ENCODE measurements at regions not wholly inside any gene's neighbourhood (a gene's known extent, or its start where the extent isn't known, plus 50 kb on each side); places are given as distances from the start of the nearest gene placed in this dataset.
A peak's percentile ranks its signal among the peaks of the same experiment; 100 is the strongest.
"Not testable (repeated sequence)": the region's sequence is repeated elsewhere in the genome, so short reads cannot be mapped to it uniquely, and the experiment has no call there.

DNA sequence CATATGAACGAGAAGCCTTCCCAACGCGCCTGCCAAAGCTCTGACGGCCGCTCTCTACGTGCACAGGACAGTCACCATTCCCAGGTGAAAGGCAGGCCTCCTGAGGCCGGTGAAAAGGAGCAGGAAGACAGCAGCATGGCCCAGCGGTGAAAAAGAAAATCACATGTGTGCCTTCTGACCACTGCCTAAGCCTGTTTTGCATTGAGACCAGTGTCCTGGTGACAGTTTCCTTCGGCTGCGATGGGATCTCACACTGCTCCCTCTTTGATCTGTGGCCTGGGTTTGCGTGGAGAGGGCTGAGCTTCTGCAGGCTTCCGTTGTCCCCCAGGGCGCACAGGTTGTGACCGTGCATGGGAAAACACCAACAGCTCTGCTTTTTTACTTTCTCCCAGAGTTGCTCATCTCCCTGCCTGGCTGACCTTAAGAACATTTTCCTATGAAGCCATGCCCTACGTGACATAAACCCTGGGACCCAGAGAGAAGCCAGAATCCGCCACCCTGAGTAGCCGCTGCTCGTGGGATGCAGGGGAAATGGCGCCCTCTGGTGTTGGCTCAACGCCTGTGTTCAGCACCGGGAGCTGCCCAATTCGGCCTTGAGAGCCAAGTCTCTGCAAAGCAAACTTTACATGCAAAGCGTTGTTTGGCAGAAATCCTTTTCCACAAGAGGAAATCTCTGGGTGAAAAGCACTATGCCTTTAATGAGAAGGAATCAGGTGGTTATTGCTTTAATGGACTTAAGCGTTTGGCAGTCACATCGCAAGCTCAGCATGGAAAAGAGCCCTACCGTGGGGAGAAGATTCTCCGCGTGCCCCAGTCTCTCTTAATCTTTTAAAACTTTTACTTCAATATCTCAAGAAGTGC lies 112.2 kb upstream of the GPR12 start:
- intact Hi-C loops (cut with DNase I): loop anchor here (2.0 kb wide), 1 partner anchor 164 kb away; no protein-coding TSS in a partner anchor
- peak; percentile 73 for ATAC-seq (ENCODE audit: poor library complexity)

DNA sequence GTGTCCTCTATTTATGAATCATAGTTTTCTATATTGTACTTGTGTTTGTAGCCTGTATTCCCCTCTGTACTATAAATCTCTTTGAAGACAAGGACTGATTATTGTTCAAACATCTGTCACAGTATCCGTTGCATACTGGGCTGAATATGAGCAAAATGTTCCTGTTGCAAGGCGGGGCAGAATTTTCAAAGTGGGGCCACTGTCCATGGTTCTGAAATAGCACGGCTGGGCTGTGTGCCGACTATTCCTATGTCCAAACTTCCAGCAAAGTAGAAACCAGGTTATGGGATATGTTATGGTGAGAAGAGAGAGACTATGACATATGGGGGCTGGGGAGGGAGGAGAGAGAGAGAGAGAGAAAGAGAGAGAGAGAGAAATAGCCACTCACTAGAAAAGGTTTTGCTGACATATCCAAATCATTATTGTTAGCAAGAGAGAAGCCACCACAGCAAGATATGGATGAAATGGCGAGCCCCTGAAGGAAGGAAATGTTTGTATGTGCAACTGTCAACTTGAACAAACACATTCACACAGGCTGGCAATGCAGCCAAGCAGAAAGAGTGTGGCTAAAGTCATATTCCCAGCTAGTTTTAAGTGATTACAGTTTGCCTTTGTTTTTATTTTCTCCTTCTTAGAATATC lies 107.0 kb upstream of the GPR12 start:
- no peak for DNase-seq
- intact Hi-C loops (cut with DNase I): no loop called here
- no peak for ATAC-seq (ENCODE audit: poor library complexity)

More for the DNA sequence above, 112.2 kb upstream of the GPR12 start:
- peak; percentile 60 for DNase-seq

DNA sequence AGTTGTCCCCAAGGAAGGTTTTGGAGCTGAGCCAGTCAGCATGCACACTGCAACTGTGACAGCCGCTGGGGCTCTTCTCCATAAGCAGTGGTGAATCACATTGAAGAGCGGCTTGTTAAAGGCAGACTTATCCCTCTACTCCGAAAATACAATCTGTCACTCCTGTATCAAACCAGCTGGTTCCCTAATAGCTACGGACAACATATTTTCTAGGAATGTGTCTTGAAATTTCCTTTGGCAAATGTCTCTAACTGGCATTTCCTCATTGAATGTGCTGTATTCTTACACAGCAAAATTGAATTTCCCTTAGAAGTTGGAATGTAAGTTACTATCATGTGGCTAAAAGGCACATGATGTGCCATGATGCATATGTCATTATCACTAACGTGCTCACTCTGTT lies 104.0 kb upstream of the GPR12 start:
- ATAC-seq (ENCODE audit: poor library complexity): no peak
- intact Hi-C loops (cut with DNase I): no loop called here
- no peak for DNase-seq

DNA sequence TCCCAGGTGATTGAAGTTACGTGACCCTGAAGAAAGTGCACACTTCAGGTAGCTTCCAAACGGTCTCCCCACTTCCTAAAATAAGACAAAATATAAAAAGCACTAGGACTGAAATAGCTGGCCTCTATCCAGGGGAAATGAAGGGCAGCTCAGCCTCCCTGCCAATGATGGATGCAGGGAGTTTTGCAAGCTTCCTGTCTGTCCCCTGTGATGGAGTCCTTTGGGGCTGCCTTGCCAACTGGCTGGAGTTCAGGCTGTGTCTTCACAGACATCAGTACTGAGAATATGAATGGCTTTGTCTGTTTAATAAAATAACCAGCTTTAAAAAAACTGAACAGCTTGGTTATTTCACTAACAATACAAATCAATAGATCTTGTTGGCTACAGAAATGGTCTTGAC lies 101.4 kb upstream of the GPR12 start:
- DNase-seq: no peak
- intact Hi-C loops (cut with DNase I): no loop called here
- ATAC-seq (ENCODE audit: poor library complexity): no peak

DNA sequence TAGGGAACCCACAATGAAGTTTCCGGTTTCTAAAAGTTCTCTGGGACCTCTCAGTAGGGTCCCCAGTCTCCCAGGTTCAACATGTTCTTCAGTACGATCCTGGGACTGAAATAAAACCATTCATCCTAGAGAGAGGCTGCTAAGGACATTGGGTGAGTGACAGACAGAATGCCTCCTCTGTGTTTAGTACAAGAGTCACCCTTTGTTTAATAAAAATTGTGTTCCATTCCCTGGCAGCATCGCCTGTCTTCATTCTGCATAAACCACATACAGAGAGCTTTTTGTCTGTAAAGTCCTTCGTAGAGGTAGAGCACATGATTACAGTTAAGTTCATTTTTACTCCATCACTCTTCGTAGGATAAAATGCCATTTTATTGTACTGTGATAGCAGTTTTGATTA lies 95.3 kb upstream of the GPR12 start:
- no peak for DNase-seq
- intact Hi-C loops (cut with DNase I): no loop called here
- no peak for ATAC-seq (ENCODE audit: poor library complexity)

DNA sequence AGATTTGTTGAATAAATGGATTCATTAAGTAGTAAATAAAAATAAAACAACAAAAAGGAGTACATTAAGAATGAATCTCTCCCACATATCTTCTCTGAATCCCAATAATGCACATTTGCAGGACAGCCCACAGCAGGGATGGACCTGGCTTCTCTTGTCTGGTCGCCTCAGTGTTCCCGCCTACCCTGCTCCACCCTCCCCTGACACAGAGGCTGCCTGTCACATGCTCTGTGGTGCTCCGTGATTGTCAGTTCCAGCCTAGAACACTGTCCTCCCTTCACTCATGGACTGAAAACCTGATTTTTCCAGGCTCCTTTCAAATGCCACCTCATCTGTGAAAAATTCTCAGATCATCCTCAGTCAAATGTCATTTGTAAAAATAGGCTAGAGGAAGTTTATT lies 94.5 kb upstream of the GPR12 start:
- ATAC-seq (ENCODE audit: poor library complexity) (no peak), DNase-seq (no peak)
- intact Hi-C loops (cut with DNase I): no loop called here

DNA sequence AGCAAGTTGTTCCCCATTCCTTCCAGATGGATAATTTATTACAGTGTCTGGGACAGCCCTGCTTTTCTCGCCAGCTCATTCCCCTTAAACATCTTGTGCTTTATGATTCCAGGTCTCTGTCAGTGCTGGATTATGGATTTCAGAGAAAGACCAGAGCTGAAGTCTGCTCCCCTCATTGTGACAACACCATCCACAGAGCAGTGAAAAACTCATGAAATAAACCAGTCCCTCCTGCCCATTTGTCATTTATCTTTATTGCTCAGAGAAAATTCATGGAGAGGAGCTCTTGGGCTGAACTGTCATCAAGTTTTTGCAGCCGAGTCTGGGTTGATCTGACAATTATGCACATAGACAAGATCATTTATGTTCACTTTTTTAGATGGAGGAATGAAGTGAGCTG lies 92.7 kb upstream of the GPR12 start:
- intact Hi-C loops (cut with DNase I): no loop called here
- DNase-seq (no peak), ATAC-seq (ENCODE audit: poor library complexity) (no peak)

DNA sequence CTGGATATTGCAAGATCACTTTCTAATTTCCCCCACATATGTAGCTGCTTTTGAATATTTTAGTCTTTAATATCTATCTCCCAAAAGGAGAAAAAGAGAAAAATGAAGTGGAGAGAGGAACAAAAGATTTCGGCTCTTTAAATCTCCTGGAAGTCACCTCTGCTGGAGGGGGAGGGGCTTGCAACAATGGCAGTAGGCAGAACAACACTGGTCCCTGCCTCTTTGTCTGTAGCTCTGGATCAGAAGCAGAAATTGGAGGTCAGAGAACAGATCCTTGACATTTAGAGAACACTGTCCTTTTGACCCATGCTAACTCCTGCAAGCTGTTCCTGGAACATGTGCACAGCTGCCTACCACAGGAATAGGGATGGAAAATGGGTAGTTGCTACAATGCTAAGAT lies 86.7 kb upstream of the GPR12 start:
- ATAC-seq (ENCODE audit: poor library complexity): no peak
- intact Hi-C loops (cut with DNase I): no loop called here
- DNase-seq: no peak

DNA sequence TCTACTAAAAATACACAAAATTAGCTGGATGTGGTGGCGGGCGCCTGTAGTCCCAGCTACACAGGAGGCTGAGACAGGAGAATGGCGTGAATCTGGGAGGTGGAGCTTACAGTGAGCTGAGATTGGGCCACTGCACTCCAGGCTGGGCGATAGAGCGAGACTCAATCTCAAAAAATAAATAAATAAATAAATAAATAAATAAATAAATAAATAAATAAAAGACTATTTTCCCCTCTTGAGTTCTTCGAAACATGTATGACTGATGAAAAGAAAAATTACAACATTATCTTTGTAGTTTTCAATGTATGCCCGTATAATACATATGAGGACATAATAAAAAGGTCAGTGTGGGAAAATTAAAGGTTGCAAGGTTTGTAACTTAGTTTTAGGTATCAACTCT lies 84.5 kb upstream of the GPR12 start:
- intact Hi-C loops (cut with DNase I); ATAC-seq (ENCODE audit: poor library complexity); DNase-seq: not testable (repeated sequence)

DNA sequence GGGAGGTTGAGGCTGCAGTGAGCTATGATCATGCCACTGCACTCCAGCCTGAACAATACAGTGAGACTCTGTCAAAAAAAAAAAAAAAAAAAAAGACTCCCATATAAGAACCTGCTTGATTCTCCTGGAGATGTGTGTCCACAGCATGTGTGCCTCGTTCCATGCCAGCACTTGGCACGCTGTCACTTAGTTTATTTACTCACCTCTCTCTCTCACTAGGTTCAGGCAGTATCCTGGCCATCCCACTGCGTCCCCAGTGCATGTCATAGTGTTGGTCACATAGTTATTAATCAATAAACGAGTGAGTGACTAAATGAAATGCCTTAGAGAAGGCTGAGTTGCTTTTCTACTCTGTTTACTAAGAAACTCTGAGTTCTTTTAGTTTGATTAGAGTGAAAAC lies 79.1 kb upstream of the GPR12 start:
- no peak for ATAC-seq (ENCODE audit: poor library complexity)
- intact Hi-C loops (cut with DNase I): no loop called here
- no peak for DNase-seq

DNA sequence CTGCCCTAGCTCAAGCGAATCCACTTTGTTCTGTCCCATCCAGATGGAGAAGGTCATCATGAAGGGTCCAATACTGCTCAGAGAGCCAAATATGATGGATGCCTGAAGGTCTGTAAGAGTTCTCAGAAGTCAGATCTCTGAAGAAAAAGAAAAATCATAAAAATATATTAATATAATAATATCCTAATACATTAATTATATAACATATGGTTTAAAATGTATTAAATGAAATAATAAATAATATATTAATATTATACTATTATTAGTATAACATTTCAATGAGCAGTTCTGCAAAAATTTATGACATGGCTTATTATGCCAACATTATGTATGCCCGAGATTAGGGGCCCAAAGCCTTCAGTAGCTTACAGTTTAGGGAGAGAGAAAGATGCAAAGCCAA lies 78.2 kb upstream of the GPR12 start:
- no peak for DNase-seq
- intact Hi-C loops (cut with DNase I): no loop called here
- ATAC-seq (ENCODE audit: poor library complexity): no peak

DNA sequence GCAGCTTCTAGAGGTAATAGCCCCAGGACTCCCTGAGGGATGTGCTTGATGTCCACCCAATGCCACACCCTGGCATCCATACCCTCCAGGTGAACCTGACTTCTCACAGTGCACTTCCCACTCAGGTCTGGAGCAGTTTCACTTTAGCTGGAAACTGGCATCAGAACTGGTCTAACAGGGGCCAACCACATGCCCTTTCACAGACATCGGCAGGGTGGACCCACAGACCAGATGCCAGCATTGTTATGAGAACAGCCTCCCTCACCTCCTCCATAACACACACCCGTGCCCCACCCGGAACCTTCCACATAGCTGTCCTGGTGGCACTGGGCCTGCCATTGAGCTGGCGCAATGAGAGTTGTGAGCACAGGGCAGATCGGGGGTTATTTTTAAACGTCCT lies 77.4 kb upstream of the GPR12 start:
- DNase-seq (no peak), ATAC-seq (ENCODE audit: poor library complexity) (peak; percentile 73)
- intact Hi-C loops (cut with DNase I): no loop called here

DNA sequence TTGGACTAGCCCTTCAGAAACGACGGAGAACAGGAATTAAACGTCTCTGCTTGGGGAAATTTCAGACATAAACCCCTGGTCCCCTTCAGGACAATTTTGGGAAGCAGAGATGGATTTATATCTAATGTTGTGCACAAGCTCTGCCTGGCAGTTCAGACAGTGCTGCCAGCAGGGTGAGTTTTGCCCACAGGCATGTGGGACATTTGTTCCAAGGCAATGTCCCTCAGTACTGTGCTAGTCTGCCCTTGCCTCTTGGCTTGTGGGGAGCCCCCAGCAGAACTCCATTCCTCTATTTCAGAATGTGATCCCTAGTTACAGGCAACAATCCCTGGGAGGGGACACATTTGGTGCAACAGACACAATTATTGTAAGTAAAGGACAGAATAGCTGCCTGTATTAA lies 76.5 kb upstream of the GPR12 start:
- ATAC-seq (ENCODE audit: poor library complexity): peak; percentile 68
- no peak for DNase-seq
- intact Hi-C loops (cut with DNase I): no loop called here

DNA sequence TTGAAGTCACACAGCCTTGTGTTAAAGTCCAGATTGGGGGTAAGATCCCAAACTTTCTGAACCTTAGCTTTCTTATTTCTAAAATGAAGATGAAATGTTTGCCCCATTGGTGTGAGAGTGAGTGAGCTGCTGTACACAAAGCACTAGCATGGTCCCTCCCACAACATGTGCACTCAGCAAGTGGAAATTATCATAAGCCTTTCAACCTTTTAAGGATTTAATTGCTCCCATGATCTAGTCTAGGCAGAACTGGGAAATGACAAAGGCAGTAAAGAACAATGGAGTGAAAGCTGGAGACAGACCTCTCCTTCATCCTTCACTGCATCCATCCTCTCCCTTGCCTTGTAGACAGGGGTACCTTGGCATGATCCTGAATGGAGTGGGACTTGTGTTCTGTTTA lies 76.0 kb upstream of the GPR12 start:
- ATAC-seq (ENCODE audit: poor library complexity) (no peak), DNase-seq (no peak)
- intact Hi-C loops (cut with DNase I): no loop called here

DNA sequence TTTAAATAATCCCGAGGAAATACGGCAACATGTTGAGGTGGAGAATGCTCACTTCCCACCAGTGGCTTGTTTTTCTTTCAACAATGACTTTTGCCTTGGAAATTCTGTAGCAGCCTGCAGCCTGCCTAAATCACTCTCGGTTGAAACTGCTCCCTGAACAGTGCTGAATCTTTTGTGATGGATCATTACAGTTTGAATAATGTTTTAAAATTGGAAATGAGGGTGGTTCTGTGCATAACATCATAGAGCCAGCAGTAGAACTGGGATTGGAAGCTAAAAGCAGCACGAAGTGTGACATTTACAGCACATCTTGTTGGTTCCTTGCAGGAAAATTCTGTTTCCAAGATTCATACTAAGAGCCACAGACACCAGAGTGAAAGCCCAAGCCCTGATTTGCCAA lies 74.1 kb upstream of the GPR12 start:
- DNase-seq (no peak), ATAC-seq (ENCODE audit: poor library complexity) (no peak)
- intact Hi-C loops (cut with DNase I): no loop called here

DNA sequence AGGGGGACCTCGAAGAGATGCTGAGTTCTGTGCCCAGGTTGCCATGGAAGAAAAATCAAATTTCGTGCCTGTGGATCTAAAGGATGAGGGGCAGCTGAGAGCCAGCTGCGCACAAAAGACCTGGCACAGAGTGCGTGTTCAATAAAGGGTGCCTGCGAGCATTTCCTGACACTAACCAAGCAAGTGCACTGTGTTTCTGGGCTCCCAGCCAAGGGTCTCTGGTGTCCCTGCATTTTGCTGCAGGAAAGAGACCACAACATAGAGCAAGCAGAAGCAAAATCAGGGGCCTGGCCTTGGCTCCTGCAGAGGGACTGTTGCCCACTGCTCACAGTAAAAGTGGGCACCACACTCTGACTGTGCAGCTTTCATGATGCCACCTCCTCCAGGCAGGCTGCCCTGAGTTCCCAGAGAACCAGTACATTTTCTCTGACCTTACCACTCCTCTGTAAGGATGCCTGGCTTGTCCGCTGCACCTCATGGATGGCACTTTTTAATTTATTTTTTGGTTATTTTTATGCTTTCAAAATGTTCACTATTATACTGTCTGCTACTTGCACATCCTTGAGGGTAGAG lies 70.8 kb upstream of the GPR12 start:
- intact Hi-C loops (cut with DNase I): no loop called here
- DNase-seq: no peak
- ATAC-seq (ENCODE audit: poor library complexity): no peak

DNA sequence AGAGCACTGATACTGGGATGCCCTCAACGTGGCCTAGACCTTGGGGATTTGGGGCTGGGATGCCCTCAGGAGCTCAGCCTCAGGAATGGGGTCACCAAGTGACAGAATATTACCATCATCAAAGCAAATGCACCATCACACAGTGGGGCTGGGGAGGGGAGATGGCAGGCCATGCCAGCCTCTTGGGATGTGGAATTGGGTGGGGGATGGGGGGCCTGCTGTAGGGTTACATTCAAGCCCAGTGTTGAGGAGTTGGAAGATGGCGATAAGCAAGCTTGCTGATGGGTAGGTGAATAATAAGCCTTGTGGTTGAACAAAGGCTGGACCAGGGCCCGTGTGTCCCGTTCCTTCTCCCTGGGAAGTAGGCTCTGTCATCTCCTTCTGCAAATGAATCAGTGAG lies 69.1 kb upstream of the GPR12 start:
- ATAC-seq (ENCODE audit: poor library complexity) (no peak), DNase-seq (no peak)
- intact Hi-C loops (cut with DNase I): no loop called here

DNA sequence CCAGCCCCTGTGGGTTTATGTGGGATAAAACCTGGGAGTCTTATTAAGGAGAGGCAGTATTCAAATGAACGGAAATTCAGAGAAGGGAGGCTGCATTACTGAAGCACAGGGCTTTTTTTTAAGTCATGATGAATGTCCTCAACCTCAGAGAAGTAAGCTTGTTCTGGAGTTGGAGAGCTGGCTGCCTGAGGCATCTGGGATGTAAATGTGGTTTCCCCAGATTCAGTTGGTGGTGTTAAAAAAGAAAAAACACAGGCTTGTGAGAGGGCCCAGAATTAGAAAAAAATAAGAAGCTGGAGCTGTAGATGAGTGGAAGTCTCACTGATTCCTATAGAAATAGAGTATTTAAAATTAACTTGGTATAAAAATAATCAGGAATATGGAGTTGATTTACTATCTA lies 64.0 kb upstream of the GPR12 start:
- intact Hi-C loops (cut with DNase I): no loop called here
- no peak for DNase-seq
- no peak for ATAC-seq (ENCODE audit: poor library complexity)

DNA sequence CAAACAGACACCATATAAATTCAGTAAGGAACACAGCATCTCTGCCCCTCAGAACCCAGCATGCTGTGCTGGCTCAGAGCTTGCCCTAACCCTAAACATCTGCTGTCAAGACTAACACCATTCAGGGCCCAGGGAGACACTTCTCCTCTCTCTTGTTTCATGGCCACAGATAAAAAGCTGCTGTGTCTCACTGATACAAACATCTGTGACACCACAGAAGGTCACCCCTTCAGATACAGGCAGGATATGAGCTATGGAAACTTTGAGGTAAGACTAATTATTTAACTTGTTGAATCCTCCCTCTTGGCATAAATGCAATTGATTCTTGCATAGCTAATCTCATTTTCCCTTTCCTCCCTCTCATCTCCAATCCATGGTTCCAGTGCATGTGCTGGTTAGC lies 61.6 kb upstream of the GPR12 start:
- no peak for DNase-seq

DNA sequence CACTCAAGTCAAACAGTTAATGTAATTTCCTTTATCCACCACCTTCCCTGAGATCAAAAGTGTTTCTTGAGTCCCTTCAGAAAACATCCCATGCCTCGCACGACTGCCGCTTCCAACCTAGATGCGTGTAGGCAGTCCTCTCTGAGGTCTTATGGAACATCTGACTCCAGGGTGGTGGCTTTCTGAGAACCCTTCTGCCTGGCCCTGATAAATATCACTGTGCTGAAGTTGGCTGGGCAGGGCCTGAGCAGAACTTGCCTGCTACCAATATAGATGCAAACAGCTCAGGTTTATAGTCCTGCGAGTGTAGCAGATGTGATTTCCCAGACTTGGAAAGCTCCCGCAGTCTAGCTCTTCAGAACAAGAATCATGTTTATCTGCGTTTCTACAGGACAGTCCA lies 61.1 kb upstream of the GPR12 start:
- ATAC-seq (ENCODE audit: poor library complexity) (no peak), DNase-seq (no peak)
- intact Hi-C loops (cut with DNase I): no loop called here

More for the DNA sequence above, 61.6 kb upstream of the GPR12 start:
- intact Hi-C loops (cut with DNase I): no loop called here
- no peak for ATAC-seq (ENCODE audit: poor library complexity)
